ENCODE measurements at regions not wholly inside any gene's neighbourhood (a gene's known extent, or its start where the extent isn't known, plus 50 kb on each side); places are given as distances from the start of the nearest gene placed in this dataset.

DNA sequence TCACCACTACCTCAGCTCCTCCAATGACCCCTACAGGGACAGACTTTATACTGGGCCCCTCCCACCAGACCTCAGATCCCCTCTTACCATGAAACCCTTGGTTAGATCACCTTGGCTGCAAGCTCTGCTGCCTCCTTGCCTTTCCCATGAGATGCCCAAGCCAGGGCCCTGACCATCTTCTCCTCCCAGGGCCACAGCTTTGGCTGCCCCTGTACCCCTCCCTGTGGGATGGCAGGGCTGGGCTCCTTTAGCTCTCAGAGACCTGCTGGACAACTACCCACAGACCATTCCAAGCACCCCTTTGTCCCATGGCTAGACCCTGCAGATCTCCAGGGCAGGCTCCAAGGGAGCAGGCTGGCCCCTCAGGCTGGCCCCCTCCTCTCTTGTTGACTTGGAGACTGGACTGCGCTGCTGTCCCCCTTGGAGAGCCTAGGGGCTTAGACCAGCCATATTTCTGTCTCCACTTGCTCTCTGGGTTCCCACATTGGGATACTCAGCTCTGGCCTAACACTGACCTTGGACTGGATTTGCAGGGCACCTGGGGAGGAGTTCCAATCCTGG, 1692.7 kb downstream of the TP53TG3F start:
- no peak for TF ChIP-seq ZFX (IDR thresholded peaks at IDR 0.05)
- TF ChIP-seq, protein P1, sequence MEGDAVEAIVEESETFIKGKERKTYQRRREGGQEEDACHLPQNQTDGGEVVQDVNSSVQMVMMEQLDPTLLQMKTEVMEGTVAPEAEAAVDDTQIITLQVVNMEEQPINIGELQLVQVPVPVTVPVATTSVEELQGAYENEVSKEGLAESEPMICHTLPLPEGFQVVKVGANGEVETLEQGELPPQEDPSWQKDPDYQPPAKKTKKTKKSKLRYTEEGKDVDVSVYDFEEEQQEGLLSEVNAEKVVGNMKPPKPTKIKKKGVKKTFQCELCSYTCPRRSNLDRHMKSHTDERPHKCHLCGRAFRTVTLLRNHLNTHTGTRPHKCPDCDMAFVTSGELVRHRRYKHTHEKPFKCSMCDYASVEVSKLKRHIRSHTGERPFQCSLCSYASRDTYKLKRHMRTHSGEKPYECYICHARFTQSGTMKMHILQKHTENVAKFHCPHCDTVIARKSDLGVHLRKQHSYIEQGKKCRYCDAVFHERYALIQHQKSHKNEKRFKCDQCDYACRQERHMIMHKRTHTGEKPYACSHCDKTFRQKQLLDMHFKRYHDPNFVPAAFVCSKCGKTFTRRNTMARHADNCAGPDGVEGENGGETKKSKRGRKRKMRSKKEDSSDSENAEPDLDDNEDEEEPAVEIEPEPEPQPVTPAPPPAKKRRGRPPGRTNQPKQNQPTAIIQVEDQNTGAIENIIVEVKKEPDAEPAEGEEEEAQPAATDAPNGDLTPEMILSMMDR (IDR thresholded peaks at IDR 0.05 in 2 of 3, conservative IDR thresholded peaks at IDR 0.05 in 1 of 3; ENCODE audit: borderline replicate concordance in 1 of 3, insufficient read depth in 1 of 3, low read depth in 2 of 3, low read length in 2 of 3): no peak

All from HCT116 (cell line).